ENCODE measurements at regions not wholly inside any gene's neighbourhood (a gene's known extent, or its start where the extent isn't known, plus 50 kb on each side); places are given as distances from the start of the nearest gene placed in this dataset.

- TF ChIP-seq CTCF (IDR thresholded peaks at IDR 0.05) = no peak
- TF ChIP-seq POLR2A (IDR thresholded peaks at IDR 0.05) = no peak
Measured at GRCh38 chr14:98176892-98177291, 1095.1 kb downstream of the BCL11B start.
